ENCODE measurements at regions not wholly inside any gene's neighbourhood (a gene's known extent, or its start where the extent isn't known, plus 50 kb on each side); places are given as distances from the start of the nearest gene placed in this dataset.

DNA sequence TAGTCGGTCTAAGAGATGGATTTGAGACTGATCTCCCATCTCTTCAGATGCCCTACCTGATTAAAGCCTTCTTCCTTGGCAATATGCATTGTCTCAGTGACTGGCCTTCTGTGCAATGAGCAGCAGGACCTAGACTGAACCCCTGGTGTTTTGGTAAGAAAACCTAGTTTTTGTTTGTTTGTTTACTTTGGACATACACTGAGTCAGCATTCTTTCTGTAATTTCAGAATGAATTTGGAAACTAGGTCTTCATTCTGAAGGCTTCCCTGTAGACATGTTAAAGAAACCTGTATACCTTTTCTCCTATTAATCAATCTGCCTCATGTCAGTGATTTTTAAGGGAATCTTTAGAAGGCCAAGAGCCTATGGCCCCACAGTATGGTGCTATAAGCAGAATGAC, 597.5 kb upstream of the HTR2C start:
- Histone ChIP-seq H3K9me3 (ENCODE audit: low read length) (no peaks in the 10 kb centered on the region), H2AFZ (ENCODE audit: low read length) (no peak overlapping the region)

GRCh38 chrX:113982766-113983165, 601.1 kb upstream of the HTR2C start:
- ChIA-PET CTCF (ENCODE audit: unreplicated experiment) (no interaction called here), POLR2A (no interaction called here)
- no peaks in the 10 kb centered on the region for H3K9me2 ChIP-seq (ENCODE audit: insufficient read depth, low read length)
- H3K36me3 ChIP-seq (ENCODE audit: insufficient read depth, low read length), result no peaks in the 10 kb centered on the region
- H3K4me3 ChIP-seq (ENCODE audit: low read depth, low read length, poor library complexity, severe bottlenecking), result no peak overlapping the region
- no peaks in the 10 kb centered on the region for H3K9me3 ChIP-seq (ENCODE audit: low read length)
- no peak overlapping the region for H3K27ac ChIP-seq (ENCODE audit: low read depth, low read length, poor library complexity, severe bottlenecking)
- no TSS peak for BruUV-seq (replicated peaks)
- H3K79me2 ChIP-seq (ENCODE audit: insufficient read depth, low read depth, low read length), result no peaks in the 10 kb centered on the region
- no peak for DNase-seq (ENCODE audit: low spot score)
- H2AFZ ChIP-seq (ENCODE audit: low read length), result no peak overlapping the region
- intact Hi-C loops (cut with micrococcal nuclease; ENCODE audit: unreplicated experiment), result no loop called here
- no peak for TF ChIP-seq CTCF (conservative IDR thresholded peaks at IDR 0.05; ENCODE audit: low read length)
- TF ChIP-seq EZH2phosphoT487 (IDR thresholded peaks at IDR 0.05; ENCODE audit: borderline replicate concordance, low read depth, low read length), result no peak
- H3K4me2 ChIP-seq (ENCODE audit: low read length), result no peak overlapping the region
- no peaks in the 10 kb centered on the region for H3K4me1 ChIP-seq (ENCODE audit: insufficient read depth, low read length, poor library complexity, severe bottlenecking)
- H4K20me1 ChIP-seq (ENCODE audit: insufficient read depth, low read length), result no peaks in the 10 kb centered on the region

More for the DNA sequence above, 597.5 kb upstream of the HTR2C start:
- Histone ChIP-seq H3K4me3 (ENCODE audit: low read depth, low read length, poor library complexity, severe bottlenecking) (no peak overlapping the region), H3K79me2 (ENCODE audit: insufficient read depth, low read depth, low read length) (no peaks in the 10 kb centered on the region), H3K36me3 (ENCODE audit: insufficient read depth, low read length) (no peaks in the 10 kb centered on the region), H3K9me2 (ENCODE audit: insufficient read depth, low read length) (no peaks in the 10 kb centered on the region), H3K4me1 (ENCODE audit: insufficient read depth, low read length, poor library complexity, severe bottlenecking) (no peaks in the 10 kb centered on the region), H3K27ac (ENCODE audit: low read depth, low read length, poor library complexity, severe bottlenecking) (no peak overlapping the region), H4K20me1 (ENCODE audit: insufficient read depth, low read length) (no peaks in the 10 kb centered on the region), H3K4me2 (ENCODE audit: low read length) (no peak overlapping the region)
- no TSS peak for BruUV-seq (replicated peaks)
- no peak for DNase-seq (ENCODE audit: low spot score)
- no peak for TF ChIP-seq EZH2phosphoT487 (IDR thresholded peaks at IDR 0.05; ENCODE audit: borderline replicate concordance, low read depth, low read length)
- TF ChIP-seq CTCF (conservative IDR thresholded peaks at IDR 0.05; ENCODE audit: low read length), result no peak
- ChIA-PET CTCF (ENCODE audit: unreplicated experiment) (no interaction called here), POLR2A (no interaction called here)
- intact Hi-C loops (cut with micrococcal nuclease; ENCODE audit: unreplicated experiment), result no loop called here

DNA sequence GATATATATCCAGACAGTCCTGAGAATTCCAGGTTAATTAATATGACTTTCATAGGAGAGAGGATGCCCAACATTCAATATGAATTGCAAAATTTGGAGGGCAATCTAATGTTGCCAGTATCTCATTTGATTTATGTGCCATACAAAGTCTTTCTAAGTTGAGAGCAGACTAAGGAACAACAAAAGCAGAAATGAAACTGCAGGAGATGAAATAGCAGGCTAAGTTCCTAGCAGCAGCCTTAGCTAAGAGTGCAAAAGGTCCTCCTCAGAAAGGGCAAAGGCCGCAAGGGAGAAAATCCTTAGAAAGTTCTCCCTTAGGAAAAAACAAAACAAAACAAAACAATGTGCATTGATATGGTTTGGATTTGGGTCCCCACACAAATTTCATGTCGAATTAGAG, 602.9 kb upstream of the HTR2C start:
- DNase-seq (ENCODE audit: low spot score), result no peak
- no TSS peak for BruUV-seq (replicated peaks)
- ChIA-PET POLR2A (no interaction called here), CTCF (ENCODE audit: unreplicated experiment) (interaction anchor here (0.5 kb wide), 1 partner anchor 1022 kb away, joined by 4 read pairs; no protein-coding TSS in a partner anchor)
- no peaks in the 10 kb centered on the region for H3K4me1 ChIP-seq (ENCODE audit: insufficient read depth, low read length, poor library complexity, severe bottlenecking)
- H3K4me3 ChIP-seq (ENCODE audit: low read depth, low read length, poor library complexity, severe bottlenecking), result no peak overlapping the region
- H3K79me2 ChIP-seq (ENCODE audit: insufficient read depth, low read depth, low read length), result no peaks in the 10 kb centered on the region
- H3K4me2 ChIP-seq (ENCODE audit: low read length), result no peak overlapping the region
- TF ChIP-seq EZH2phosphoT487 (IDR thresholded peaks at IDR 0.05; ENCODE audit: borderline replicate concordance, low read depth, low read length) (no peak), CTCF (conservative IDR thresholded peaks at IDR 0.05; ENCODE audit: low read length) (no peak)
- no peaks in the 10 kb centered on the region for H3K36me3 ChIP-seq (ENCODE audit: insufficient read depth, low read length)
- no peaks in the 10 kb centered on the region for H3K9me3 ChIP-seq (ENCODE audit: low read length)
- no peaks in the 10 kb centered on the region for H3K9me2 ChIP-seq (ENCODE audit: insufficient read depth, low read length)
- intact Hi-C loops (cut with micrococcal nuclease; ENCODE audit: unreplicated experiment), result no loop called here
- no peak overlapping the region for H3K27ac ChIP-seq (ENCODE audit: low read depth, low read length, poor library complexity, severe bottlenecking)
- H4K20me1 ChIP-seq (ENCODE audit: insufficient read depth, low read length), result no peaks in the 10 kb centered on the region
- no peak overlapping the region for H2AFZ ChIP-seq (ENCODE audit: low read length)

Measured in OCI-LY7 (cell line).